ENCODE measurements at regions not wholly inside any gene's neighbourhood (a gene's known extent, or its start where the extent isn't known, plus 50 kb on each side); places are given as distances from the start of the nearest gene placed in this dataset.
"Not testable (repeated sequence)": the region's sequence is repeated elsewhere in the genome, so short reads cannot be mapped to it uniquely, and the experiment has no call there.

GRCh38 chr14:22252686-22253085 lies 336.3 kb downstream of the DAD1 start:
- POLR2A ChIA-PET = no interaction called here
- Mint-ChIP-seq H3K9me3 (ENCODE audit: low read depth) (no peaks in the 10 kb centered on the region), H3K4me3 (no peak overlapping the region), H3K27me3 (no peaks in the 10 kb centered on the region), H3K36me3 (ENCODE audit: low read depth) (no peaks in the 10 kb centered on the region), H3K27ac (no peak overlapping the region), H3K4me1 (no peaks in the 10 kb centered on the region)
- DNase-seq (no peak), ATAC-seq (no peak)
- intact Hi-C loops (cut with DNase I, micrococcal nuclease) = no loop called here
- CTCF ChIA-PET = no interaction called here

GRCh38 chr14:22251090-22251489 lies 337.9 kb downstream of the DAD1 start:
- Mint-ChIP-seq H3K9me3 (ENCODE audit: low read depth) (no peaks in the 10 kb centered on the region), H3K4me3 (no peak overlapping the region), H3K36me3 (ENCODE audit: low read depth) (no peaks in the 10 kb centered on the region), H3K4me1 (no peaks in the 10 kb centered on the region), H3K27ac (no peak overlapping the region), H3K27me3 (no peaks in the 10 kb centered on the region)
- ChIA-PET POLR2A (no interaction called here), CTCF (interaction anchor here (0.9 kb wide), 1 partner anchor 236 kb away, joined by 3 read pairs; no protein-coding TSS in a partner anchor)
- ATAC-seq = no peak
- intact Hi-C loops (cut with DNase I, micrococcal nuclease) = no loop called here
- no peak for DNase-seq

GRCh38 chr14:22249770-22250169 lies 339.3 kb downstream of the DAD1 start:
- intact Hi-C loops (cut with DNase I, micrococcal nuclease) = no loop called here
- no peak overlapping the region for H3K27ac Mint-ChIP-seq
- no peak overlapping the region for H3K4me3 Mint-ChIP-seq
- ChIA-PET POLR2A (no interaction called here), CTCF (no interaction called here)
- no peaks in the 10 kb centered on the region for H3K27me3 Mint-ChIP-seq
- no peaks in the 10 kb centered on the region for H3K4me1 Mint-ChIP-seq
- DNase-seq (no peak), ATAC-seq (no peak)
- no peaks in the 10 kb centered on the region for H3K9me3 Mint-ChIP-seq (ENCODE audit: low read depth)
- no peaks in the 10 kb centered on the region for H3K36me3 Mint-ChIP-seq (ENCODE audit: low read depth)

GRCh38 chr14:22243971-22244581 lies 344.9 kb downstream of the DAD1 start:
- Mint-ChIP-seq H3K36me3 (ENCODE audit: low read depth) (no peaks in the 10 kb centered on the region), H3K4me3 (no peak overlapping the region), H3K9me3 (ENCODE audit: low read depth) (no peaks in the 10 kb centered on the region), H3K4me1 (no peaks in the 10 kb centered on the region), H3K27ac (no peak overlapping the region), H3K27me3 (no peaks in the 10 kb centered on the region)
- CTCF ChIA-PET = no interaction called here
- intact Hi-C loops (cut with DNase I, micrococcal nuclease) = no loop called here
- POLR2A ChIA-PET = no interaction called here
- DNase-seq (no peak), ATAC-seq (no peak)

GRCh38 chr14:22238320-22238719 lies 350.7 kb downstream of the DAD1 start:
- H3K27me3 Mint-ChIP-seq; H3K9me3 Mint-ChIP-seq (ENCODE audit: low read depth); POLR2A ChIA-PET; H3K27ac Mint-ChIP-seq; CTCF ChIA-PET; H3K4me3 Mint-ChIP-seq; H3K4me1 Mint-ChIP-seq; intact Hi-C loops (cut with DNase I, micrococcal nuclease); ATAC-seq; DNase-seq; H3K36me3 Mint-ChIP-seq (ENCODE audit: low read depth): not testable (repeated sequence)

DNA sequence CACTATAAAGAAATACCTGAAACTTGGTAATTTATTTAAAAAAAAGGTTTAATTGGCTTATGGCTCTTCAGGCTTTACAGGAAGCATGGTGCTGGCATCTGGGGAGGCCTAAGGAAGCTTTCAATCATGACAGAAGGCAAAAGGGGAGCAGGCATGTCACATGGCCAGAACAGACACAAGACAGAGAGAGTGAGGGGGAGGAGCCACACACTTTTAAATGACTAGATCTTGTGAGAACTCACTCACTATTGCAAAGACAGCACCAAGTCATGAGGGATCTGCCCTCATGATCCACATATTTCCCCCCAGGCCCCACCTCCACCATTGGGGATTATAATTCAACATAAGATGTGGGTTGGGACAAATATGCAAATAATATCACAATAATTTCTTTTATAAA lies 355.6 kb downstream of the DAD1 start:
- intact Hi-C loops (cut with DNase I, micrococcal nuclease) = loop anchor here in 1 of 2 experiments (5.0 kb wide), 1 partner anchor 34 kb away; no protein-coding TSS in a partner anchor
- Mint-ChIP-seq H3K4me1 (peaks cover 3% of the 10 kb centered on the region), H3K36me3 (ENCODE audit: low read depth) (no peaks in the 10 kb centered on the region), H3K4me3 (no peak overlapping the region), H3K27me3 (no peaks in the 10 kb centered on the region), H3K27ac (no peak overlapping the region), H3K9me3 (ENCODE audit: low read depth) (no peaks in the 10 kb centered on the region)
- POLR2A ChIA-PET = no interaction called here
- CTCF ChIA-PET = no interaction called here
- DNase-seq (no peak), ATAC-seq (no peak)

- Mint-ChIP-seq H3K4me3 (no peak overlapping the region), H3K36me3 (ENCODE audit: low read depth) (no peaks in the 10 kb centered on the region), H3K27me3 (no peaks in the 10 kb centered on the region), H3K4me1 (peaks cover 3% of the 10 kb centered on the region), H3K27ac (no peak overlapping the region), H3K9me3 (ENCODE audit: low read depth) (no peaks in the 10 kb centered on the region)
- DNase-seq (no peak), ATAC-seq (no peak)
- POLR2A ChIA-PET = no interaction called here
- intact Hi-C loops (cut with DNase I, micrococcal nuclease) = loop anchor here in 1 of 2 experiments (5.0 kb wide), 1 partner anchor 34 kb away; no protein-coding TSS in a partner anchor
- CTCF ChIA-PET = no interaction called here
Observed at GRCh38 chr14:22232933-22233332, 356.1 kb downstream of the DAD1 start.

DNA sequence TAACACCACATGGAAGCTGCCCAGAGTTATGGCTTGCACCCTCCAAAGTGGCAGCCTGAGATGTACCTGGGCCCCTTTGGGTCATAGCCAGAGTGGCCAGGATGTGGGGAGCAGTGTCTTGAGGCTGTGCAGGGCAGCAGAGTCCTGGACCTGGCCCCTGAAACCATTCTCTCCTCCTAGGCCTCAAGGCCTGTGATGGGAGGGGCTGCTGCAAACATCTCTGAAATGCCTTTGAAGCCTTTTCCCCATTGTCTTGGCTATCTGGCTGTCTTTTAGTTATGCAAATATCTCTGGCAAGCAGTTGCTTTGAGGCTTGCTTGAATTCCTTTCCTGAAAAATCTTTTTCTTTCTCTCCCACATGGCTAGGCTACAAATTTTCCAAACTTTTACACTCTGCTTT lies 356.5 kb downstream of the DAD1 start:
- no peaks in the 10 kb centered on the region for H3K36me3 Mint-ChIP-seq (ENCODE audit: low read depth)
- no peaks in the 10 kb centered on the region for H3K27me3 Mint-ChIP-seq
- DNase-seq (no peak), ATAC-seq (no peak)
- CTCF ChIA-PET = no interaction called here
- H3K4me3 Mint-ChIP-seq = no peak overlapping the region
- H3K27ac Mint-ChIP-seq = no peak overlapping the region
- POLR2A ChIA-PET = no interaction called here
- peaks cover 3% of the 10 kb centered on the region for H3K4me1 Mint-ChIP-seq
- no peaks in the 10 kb centered on the region for H3K9me3 Mint-ChIP-seq (ENCODE audit: low read depth)
- intact Hi-C loops (cut with DNase I, micrococcal nuclease) = loop anchor here in 1 of 2 experiments (5.0 kb wide), 1 partner anchor 35 kb away; no protein-coding TSS in a partner anchor

DNA sequence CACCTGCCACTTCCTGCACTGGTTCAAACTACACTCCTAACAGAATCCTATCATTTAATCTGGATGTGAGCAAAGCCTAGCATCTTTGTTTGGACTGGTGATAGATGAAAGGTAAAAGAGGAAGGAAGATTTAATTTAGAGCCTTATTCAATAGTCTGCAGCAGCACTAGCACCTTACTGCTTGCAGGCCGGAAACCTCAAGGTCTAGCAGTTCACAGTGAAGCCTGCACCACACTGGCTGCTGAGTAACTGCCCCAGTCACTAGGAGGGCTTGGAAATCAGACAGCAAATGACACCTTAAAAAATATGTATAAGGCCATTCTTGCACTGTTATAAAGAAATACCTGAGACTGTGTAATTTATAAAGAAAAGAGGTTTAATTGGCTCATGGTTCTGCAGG lies 358.0 kb downstream of the DAD1 start:
- H3K27ac Mint-ChIP-seq = peak overlapping the region; percentile 42
- no peaks in the 10 kb centered on the region for H3K9me3 Mint-ChIP-seq (ENCODE audit: low read depth)
- no peak overlapping the region for H3K4me3 Mint-ChIP-seq
- intact Hi-C loops (cut with DNase I, micrococcal nuclease) = loop anchor here in 1 of 2 experiments (5.0 kb wide), 1 partner anchor 36 kb away; no protein-coding TSS in a partner anchor
- ChIA-PET POLR2A (no interaction called here), CTCF (interaction anchor here (0.8 kb wide), 1 partner anchor 119 kb away, joined by 3 read pairs; no protein-coding TSS in a partner anchor)
- ATAC-seq (peak; percentile 42), DNase-seq (peak; percentile 14)
- no peaks in the 10 kb centered on the region for H3K36me3 Mint-ChIP-seq (ENCODE audit: low read depth)
- peaks cover 3% of the 10 kb centered on the region for H3K4me1 Mint-ChIP-seq
- H3K27me3 Mint-ChIP-seq = no peaks in the 10 kb centered on the region

GRCh38 chr14:22230517-22230916 lies 358.5 kb downstream of the DAD1 start:
- H3K27ac Mint-ChIP-seq = peak overlapping the region; percentile 42
- ATAC-seq = no peak

DNA sequence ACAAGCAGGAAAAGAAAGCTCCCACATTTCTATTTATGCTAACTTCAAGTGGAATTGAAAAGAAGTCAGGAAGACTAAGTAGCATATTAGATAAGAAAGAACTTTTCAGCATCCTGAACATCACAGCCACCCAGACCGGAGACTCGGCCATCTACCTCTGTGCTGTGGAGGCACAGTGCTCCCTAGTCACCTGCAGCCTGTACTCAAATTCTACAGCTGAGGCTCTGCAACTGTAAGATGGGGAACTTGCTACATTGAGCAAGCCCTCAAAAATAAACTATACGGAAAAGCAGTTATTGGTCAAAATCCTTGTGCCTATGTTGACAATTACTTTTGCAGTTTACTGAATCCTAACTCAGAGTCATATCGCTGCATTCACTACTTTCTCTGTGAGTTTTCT lies 361.9 kb downstream of the DAD1 start:
- H3K27me3 Mint-ChIP-seq = no peaks in the 10 kb centered on the region
- POLR2A ChIA-PET = no interaction called here

More at GRCh38 chr14:22230517-22230916, 358.5 kb downstream of the DAD1 start:
- Mint-ChIP-seq H3K4me1 (peaks cover 3% of the 10 kb centered on the region), H3K36me3 (ENCODE audit: low read depth) (no peaks in the 10 kb centered on the region), H3K4me3 (no peak overlapping the region), H3K27me3 (no peaks in the 10 kb centered on the region), H3K9me3 (ENCODE audit: low read depth) (no peaks in the 10 kb centered on the region)
- CTCF ChIA-PET = interaction anchor here (0.8 kb wide), 1 partner anchor 118 kb away, joined by 3 read pairs; no protein-coding TSS in a partner anchor
- POLR2A ChIA-PET = no interaction called here
- intact Hi-C loops (cut with DNase I, micrococcal nuclease) = loop anchor here in 1 of 2 experiments (5.0 kb wide), 1 partner anchor 37 kb away; no protein-coding TSS in a partner anchor
- no peak for DNase-seq

GRCh38 chr14:22226381-22226780 lies 362.6 kb downstream of the DAD1 start:
- peak overlapping the region; percentile 62 for H3K4me3 Mint-ChIP-seq
- H3K36me3 Mint-ChIP-seq (ENCODE audit: low read depth) = no peaks in the 10 kb centered on the region
- peak; percentile 64 for ATAC-seq
- H3K27ac Mint-ChIP-seq = peak overlapping the region; percentile 69
- ChIA-PET POLR2A (interaction anchor here (0.7 kb wide), 1 partner anchor 271 kb away, joined by 3 read pairs; no protein-coding TSS in a partner anchor), CTCF (interaction anchor here (1.1 to 1.2 kb wide), 2 partner anchors 41 to 43 kb away, joined by 3 to 5 read pairs; no protein-coding TSS in a partner anchor)
- no peaks in the 10 kb centered on the region for H3K27me3 Mint-ChIP-seq
- intact Hi-C loops (cut with DNase I, micrococcal nuclease) = loop anchor here (5.0 to 10.0 kb wide), 5 partner anchors 41 to 328 kb away; no protein-coding TSS in a partner anchor
- DNase-seq = peak; percentile 19
- no peaks in the 10 kb centered on the region for H3K9me3 Mint-ChIP-seq (ENCODE audit: low read depth)
- peaks cover 7% of the 10 kb centered on the region for H3K4me1 Mint-ChIP-seq

More for the DNA sequence above, 361.9 kb downstream of the DAD1 start:
- ATAC-seq (no peak), DNase-seq (no peak)
- Mint-ChIP-seq H3K36me3 (ENCODE audit: low read depth) (no peaks in the 10 kb centered on the region), H3K9me3 (ENCODE audit: low read depth) (no peaks in the 10 kb centered on the region), H3K27ac (peak overlapping the region; percentile 69), H3K4me3 (peak overlapping the region; percentile 62), H3K4me1 (peaks cover 3% of the 10 kb centered on the region)
- CTCF ChIA-PET = no interaction called here
- intact Hi-C loops (cut with DNase I, micrococcal nuclease) = loop anchor here (5.0 to 10.0 kb wide), 5 partner anchors 40 to 328 kb away; no protein-coding TSS in a partner anchor

Measured in activated CD4-positive, alpha-beta T cell treated with anti-CD3 and anti-CD28 coated beads for 36 hours (primary cell).